OCI-LY1 (cell line): ENCODE measurements at regions not wholly inside any gene's neighbourhood (a gene's known extent, or its start where the extent isn't known, plus 50 kb on each side); places are given as distances from the start of the nearest gene placed in this dataset.

Experiments
- CTCF ChIP-seq: fragments of 200-600 bp; sonication (generic), shearing (Covaris generic); IDR thresholded peaks from 2 replicates; pipeline ENCODE4 v1.5.1; 2017; ENCODE audit warnings: mild to moderate bottlenecking, antibody characterized with exemption, low read length, moderate library complexity, mixed read lengths
- EZH2 ChIP-seq: fragments of 200-600 bp; sonication (generic), shearing (Covaris generic); IDR thresholded peaks from 2 replicates; pipeline ENCODE4 v1.8.0; 2017; ENCODE audit warnings: borderline replicate concordance, mixed run types, mild to moderate bottlenecking, antibody characterized with exemption, low read length, moderate library complexity, mixed read lengths

GRCh38 chr9:2424619-2425033, 197.0 kb upstream of the VLDLR start:
- TF ChIP-seq CTCF (no peak), EZH2 (no peak)
